HG02763 (cell line): ENCODE measurements at regions not wholly inside any gene's neighbourhood (a gene's known extent, or its start where the extent isn't known, plus 50 kb on each side); places are given as distances from the start of the nearest gene placed in this dataset.

Experiments
- ATAC-seq: cut with Tn5 transposase; IDR thresholded peaks from one replicate; pipeline ENCODE4 v1.9.1; 2021; ENCODE audit warnings: mild to moderate bottlenecking, moderate library complexity; ENCODE audit not compliant: unreplicated experiment

- no peak for ATAC-seq
Measured at GRCh38 chr22:48205161-48205560, 1442.7 kb downstream of the TBC1D22A start.

- no peak for ATAC-seq
Measured at GRCh38 chr22:48204296-48204695, 1441.8 kb downstream of the TBC1D22A start.

- ATAC-seq = no peak
Measured at GRCh38 chr22:48199667-48200066, 1437.2 kb downstream of the TBC1D22A start.

DNA sequence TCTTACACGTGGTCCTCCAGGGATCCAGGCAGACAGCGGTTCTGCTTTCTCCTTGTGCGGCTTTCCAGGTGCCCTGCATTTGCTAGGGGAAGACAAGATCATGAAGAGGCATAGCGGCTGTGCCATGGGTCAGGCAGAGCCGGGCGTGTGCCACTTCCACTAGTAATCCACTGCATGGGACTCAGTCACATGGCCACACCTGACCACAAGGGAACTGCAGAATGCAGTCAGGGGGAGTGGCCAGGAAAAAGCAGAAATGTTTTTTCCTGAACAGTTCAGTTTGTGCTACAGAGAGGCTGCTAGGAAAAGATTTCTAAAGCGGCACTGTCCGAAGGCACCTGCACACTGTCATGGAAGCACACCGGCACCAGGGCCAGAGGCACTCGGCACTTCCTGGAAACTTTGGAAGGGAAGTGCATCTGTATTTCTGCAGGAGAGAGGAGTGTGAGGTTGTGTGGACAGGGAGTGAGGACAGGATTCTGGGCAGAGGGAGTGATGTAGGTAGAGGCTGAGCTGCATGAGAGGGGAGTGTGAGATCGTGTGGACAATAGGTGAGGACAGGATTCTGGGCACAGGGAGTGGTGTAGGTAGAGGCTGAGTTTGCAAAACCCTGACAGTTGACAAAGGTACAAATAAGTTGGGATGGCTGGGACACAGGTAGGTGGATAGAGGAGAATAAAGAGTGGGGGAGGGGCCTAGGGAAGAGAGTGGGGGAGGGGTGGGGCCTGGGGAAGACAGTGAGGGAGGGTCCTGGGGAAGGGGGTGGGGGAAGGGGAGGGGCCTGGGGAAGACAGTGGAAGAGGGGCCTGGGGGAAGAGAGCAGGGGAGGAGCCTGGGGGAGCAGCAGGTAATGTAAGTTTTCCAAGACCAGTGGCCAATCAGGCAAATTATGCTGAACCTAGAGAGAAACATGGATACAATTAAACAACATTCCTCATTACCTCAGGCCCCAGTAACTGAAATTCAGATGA lies 1436.3 kb downstream of the TBC1D22A start:
- ATAC-seq = no peak

GRCh38 chr22:48197189-48197690 lies 1434.8 kb downstream of the TBC1D22A start:
- ATAC-seq = no peak

DNA sequence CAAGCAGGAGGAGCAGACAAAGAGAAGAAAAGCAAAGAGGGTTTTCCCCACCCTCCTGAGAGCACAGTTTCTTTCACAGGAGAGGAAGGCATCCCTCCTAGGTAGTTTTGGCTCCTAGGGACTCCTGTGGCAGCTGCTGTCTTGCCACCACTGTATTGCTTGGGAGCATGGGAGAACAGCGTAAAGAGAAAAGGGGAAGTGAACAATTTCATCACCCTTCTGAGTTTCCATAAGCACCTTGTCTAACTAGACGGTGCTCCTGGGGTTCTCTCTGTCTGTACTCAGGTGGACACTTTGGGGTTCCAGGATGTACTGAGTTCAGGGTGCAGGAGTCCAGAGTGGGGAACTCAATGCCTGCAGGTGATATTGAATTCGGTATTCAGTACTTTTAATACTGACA lies 1430.5 kb downstream of the TBC1D22A start:
- no peak for ATAC-seq

DNA sequence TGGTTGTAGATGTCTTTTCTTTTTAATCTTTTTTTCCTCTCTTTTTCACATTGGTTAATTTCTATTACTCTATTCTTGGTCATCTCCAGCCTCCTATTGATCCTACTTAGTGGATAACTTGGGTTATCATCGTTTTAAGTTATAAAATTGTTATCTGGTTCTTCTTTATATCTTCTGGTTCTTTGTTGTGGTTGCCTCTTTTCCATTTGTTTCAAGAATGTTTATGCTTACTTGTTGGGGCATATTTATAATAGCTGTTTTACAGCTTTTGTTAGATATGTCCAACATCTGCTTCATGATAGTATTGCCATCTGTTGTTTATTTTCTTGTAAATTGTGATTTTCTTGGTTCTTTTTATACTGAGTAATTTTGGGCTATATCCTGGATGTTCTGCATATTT lies 1429.6 kb downstream of the TBC1D22A start:
- ATAC-seq = no peak

- ATAC-seq = no peak
Measured at GRCh38 chr22:48188231-48188721, 1425.8 kb downstream of the TBC1D22A start.

DNA sequence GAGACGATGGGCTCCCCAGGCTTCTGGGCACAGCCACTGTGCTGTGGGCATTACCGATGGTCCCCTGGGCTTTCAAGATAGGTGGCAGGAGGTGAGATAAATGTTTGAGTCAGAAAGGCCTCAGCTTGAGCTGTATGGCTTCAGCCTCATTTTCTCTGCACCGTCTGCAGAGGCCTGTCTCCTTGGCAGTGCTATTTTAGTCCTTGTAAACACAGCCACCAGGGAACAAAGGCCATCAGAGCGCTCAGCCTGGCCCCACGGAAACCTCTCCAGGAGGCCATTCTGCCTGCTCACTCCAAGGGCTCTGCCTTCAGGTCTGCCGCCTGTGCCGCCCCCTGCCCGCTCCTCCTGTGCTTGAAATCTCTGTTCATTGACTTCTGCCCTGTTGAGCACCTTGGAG lies 1424.9 kb downstream of the TBC1D22A start:
- no peak for ATAC-seq

DNA sequence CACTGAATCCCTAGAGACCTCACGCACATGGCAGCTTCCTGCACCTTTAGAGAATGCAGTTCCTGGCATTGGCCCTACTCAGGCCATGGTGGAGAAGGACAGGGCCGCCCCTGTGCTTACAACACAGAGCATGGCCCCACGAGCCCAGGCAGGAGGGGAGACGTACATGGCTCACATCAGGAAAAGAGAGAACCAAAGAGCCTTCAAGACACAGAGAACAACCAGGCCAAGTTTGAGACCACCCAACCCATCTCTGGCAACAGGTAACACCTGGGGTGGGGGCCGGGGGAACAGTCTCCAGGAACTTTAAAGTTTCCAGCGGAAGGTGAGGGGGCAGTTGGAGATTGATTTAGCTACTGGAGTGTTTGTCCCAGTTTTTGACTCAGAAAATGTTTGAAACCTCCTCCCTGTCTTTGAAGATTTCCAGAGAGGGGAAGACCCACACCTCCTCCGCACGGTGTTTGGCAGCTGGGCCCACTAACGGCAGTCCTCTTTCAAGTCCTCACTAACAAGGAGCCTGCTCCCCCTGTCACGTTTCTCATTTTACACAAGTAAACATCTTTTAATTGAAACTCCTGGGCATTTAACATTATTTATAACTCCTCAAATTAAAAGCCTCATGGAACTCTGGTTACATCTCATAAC lies 1423.8 kb downstream of the TBC1D22A start:
- no peak for ATAC-seq

GRCh38 chr22:48185071-48186055 lies 1422.9 kb downstream of the TBC1D22A start:
- no peak for ATAC-seq

DNA sequence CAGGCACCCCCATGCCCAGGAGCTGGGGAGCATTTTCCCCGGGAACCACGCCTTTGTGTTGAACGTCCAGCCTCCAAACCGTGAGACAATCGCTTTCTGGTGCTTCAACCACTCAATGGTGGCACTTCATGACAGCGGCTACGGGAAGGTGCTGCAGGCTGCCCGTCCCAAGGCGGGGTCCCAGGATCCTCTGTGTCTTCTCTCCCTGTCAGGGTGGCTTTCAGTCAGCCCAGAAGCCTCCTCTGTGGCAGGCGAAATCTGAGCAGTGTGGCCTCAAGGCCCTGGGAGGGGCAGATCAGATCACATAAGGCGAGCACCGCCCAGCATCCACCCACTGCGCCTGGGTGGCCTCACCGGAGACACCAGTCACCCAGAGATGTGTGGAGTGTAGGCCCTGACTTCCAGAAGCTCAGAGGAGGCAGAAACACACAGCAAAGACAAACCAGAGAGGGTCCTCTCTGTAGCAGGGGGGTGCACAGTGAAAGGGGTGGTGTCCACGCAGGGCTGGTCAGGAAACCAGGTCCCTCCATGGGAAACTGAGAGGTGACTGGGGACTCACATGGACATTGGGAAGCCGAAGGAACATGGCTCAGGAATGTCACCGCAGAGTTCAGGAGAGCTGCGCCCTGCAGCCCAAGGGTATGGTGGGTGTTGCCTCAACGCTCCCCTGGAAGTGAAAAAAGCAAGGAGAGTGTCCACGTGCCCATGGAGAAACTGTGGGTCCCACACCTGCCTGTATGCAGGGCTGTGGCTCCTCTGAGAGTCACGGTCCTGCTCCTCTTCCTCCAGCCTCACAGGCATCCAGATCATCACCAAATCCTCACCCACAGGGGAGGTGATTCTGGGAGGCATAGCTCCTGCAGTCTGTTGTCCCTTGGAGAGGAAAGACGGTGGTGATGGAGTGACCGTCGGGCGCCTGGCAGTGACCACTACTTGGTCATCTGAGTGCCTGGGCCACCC lies 1420.7 kb downstream of the TBC1D22A start:
- no peak for ATAC-seq

DNA sequence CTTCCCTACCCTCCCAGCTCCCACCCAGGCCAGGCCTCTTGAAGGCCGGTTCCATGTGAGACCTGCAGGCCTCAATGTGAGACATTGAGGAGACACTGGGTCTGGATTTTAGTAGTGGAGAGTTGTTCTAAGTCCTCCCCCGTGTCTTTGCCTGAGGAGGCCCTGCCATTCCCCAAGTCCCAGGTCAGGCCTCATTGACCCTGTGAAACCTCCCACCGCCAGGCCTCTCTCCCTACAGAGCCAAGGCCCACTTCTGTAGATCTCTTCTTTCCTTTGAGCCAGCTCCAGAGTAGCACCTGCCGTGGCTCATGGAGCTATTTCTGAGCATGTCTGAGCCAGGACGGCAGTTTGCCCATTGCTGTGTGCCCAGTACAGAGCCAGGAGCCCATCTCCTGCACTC lies 1419.6 kb downstream of the TBC1D22A start:
- no peak for ATAC-seq

DNA sequence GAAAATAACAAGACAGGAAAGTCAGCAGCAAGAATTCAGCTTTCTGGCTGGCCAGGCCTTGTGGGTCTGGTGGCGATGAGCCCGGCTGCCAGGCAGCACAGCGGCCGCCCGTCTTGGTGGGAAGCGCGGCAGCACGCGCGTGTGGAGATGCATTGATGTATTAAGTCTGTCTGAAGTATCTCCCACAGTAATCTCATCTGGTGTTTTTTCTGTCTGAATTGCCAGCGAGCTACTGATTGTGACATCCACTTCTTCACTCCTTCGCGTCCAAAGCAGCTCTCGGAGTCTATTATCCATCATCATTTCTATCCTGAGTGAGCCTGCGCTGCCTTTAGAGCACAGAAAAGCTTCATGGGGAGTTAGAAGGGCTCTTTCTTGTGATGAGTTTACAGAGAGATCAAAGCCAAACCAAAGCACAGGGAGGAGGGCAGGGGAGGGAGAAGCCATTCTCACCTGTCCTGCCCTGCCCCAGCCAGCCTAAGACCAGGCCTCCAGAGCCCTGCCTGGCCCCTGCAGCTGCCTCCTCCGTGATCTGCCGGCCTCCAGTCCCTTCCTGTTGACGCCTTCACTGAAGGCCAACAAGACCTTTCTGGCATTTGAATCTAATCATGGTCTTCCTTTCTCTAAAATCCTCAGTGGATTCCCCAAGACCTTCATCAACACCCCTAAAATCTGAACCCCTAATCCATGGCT lies 1419.0 kb downstream of the TBC1D22A start:
- ATAC-seq = no peak

DNA sequence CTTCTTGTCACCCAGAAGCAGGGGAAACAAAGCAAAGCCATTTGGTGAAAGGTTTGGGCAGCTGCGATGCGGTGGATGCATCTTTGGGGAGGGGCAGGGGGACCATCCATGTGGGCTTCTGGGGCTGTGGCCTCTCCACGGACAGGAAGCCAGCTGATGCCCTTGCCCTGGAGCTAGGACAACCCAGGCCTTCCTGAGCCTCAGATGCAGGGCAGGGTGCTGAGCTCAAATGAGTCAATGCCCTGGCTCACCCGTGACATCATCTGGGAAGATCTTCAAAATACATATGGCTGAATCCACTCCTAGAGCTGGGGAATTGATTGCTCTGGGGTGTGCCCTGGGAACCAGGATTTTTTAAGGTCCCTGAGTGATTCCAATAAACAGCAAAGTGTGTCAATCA lies 1418.2 kb downstream of the TBC1D22A start:
- ATAC-seq = no peak

DNA sequence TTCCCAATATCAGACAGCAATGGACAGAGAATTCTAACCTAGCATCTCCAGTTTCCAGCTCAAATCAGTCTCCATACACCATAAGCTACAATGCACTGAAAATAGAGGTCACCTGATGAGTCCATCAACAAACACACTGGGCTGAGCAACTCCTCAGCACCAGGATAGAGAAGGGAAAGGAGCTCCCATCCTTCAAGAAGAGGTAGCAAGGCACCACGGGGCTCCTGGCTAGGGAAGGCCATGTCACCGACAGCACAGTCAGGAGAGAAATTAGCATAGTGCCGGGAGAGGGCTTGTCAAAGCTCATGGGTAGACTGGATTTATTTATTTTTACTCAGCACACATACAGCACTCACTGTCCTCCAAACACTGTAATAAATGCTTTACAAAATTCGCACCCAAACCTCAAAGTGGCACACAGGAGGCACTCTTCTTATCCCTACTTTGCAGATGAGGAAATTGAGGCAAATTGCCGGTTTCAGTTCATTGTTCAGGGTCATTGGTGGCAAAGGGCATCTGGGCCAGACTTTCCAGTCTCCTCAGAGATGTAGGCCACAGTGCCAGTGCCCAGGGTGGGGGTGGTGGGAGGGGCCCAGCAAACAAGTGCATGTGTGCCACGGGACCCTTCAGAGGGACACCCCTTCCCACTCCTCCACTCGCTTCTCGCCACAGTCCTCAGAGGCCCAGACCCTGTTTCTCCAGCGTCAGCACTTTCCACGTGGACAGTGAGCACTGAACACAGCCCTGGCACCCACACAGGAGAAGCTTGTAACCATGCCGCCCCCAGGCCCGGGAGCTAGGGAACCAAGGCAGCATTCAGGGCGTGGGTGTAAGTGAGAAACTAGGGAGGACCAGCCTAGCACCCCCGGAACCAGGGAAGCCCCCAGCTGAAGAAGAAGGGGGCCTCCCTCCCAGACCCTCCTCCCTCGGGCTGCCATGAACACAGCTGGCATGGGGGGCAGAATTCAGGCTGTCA lies 1417.4 kb downstream of the TBC1D22A start:
- no peak for ATAC-seq

DNA sequence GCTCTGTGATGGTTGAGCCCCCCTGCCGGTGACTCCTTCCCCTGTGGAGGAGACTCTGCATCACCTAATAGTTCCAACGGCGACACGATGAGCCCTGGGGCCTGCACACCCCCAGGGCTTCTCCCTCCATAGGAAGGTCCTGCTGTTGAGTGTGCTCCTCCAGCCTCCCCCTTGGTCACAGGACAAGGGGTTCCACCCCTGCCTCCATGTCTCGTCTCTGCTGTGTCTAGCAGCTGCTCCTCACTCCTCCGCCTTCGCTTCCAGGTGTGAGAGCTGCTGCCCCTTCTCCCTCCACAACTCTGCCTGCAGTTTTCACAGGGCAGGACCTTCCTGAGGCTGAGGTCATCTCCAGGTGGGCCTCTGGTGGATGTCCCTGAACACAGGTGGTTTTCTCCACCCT lies 1416.1 kb downstream of the TBC1D22A start:
- ATAC-seq = no peak

DNA sequence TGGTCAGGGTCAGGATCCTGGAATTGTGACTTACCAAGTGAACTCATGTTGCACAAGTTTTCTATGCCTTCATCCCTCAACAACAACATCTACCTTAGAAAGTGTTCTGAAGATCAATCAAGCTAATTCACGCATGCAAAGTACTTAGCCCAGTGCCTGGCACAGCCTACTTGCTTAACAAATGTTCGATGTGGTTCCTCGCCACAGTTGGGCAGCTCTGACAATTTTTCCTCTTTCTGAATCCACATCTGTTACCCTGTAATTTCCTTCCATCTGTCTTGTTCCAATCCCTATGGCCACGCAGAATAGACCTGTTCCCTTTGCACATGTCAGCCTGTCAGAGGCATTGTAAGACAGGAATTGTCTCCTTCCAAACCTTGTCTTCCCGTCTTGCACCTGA lies 1415.2 kb downstream of the TBC1D22A start:
- ATAC-seq = no peak
